ENCODE measurements at regions not wholly inside any gene's neighbourhood (a gene's known extent, or its start where the extent isn't known, plus 50 kb on each side); places are given as distances from the start of the nearest gene placed in this dataset.

DNA sequence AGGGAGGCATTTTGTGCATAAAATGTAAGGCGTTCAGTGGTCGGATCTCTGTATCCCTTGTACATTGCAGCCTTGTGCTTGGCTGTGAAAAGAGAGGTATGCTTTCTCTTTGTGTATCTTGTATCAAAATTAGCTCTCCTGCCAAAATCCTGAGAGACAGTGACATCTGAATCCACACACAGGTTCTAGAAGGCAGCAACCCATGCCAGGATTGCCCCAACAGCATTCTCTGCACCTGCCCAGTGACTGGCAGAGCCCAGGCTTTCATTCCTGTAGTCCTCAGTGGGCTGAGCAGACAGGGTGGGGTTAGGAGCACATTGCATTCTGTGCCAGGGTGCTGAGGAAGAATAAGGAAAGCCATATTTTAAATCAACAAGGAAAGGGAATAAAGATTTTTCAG lies 740.3 kb upstream of the RAB6C start:
- no peaks in the 10 kb centered on the region for H3F3A ChIP-seq (ENCODE audit: low read depth)
- H4K20me1 ChIP-seq (ENCODE audit: low read depth): no peaks in the 10 kb centered on the region
- no peak for TF ChIP-seq EZH2 (IDR thresholded peaks at IDR 0.05)
- no peak for TF ChIP-seq EZH2phosphoT487 (IDR thresholded peaks at IDR 0.05)
- TF ChIP-seq, protein P1, sequence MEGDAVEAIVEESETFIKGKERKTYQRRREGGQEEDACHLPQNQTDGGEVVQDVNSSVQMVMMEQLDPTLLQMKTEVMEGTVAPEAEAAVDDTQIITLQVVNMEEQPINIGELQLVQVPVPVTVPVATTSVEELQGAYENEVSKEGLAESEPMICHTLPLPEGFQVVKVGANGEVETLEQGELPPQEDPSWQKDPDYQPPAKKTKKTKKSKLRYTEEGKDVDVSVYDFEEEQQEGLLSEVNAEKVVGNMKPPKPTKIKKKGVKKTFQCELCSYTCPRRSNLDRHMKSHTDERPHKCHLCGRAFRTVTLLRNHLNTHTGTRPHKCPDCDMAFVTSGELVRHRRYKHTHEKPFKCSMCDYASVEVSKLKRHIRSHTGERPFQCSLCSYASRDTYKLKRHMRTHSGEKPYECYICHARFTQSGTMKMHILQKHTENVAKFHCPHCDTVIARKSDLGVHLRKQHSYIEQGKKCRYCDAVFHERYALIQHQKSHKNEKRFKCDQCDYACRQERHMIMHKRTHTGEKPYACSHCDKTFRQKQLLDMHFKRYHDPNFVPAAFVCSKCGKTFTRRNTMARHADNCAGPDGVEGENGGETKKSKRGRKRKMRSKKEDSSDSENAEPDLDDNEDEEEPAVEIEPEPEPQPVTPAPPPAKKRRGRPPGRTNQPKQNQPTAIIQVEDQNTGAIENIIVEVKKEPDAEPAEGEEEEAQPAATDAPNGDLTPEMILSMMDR (IDR thresholded peaks at IDR 0.05): no peak
- H3K4me1 ChIP-seq: no peaks in the 10 kb centered on the region
- no peak overlapping the region for H3K4me3 ChIP-seq
- Mint-ChIP-seq H3K4me3 (no peak overlapping the region), H3K36me3 (no peaks in the 10 kb centered on the region), H3K27ac (no peak overlapping the region), H3K9me3 (peaks cover 15% of the 10 kb centered on the region), H3K27me3 (ENCODE audit: insufficient read depth, low read depth) (peaks cover 5% of the 10 kb centered on the region), H3K4me1 (peaks cover 8% of the 10 kb centered on the region)
- no peaks in the 10 kb centered on the region for H3K79me2 ChIP-seq (ENCODE audit: low read depth)
- DNase-seq (ENCODE audit: low spot score): no peak
- H3K27me3 ChIP-seq: no peaks in the 10 kb centered on the region
- H3K9me3 ChIP-seq (ENCODE audit: low read depth): no peaks in the 10 kb centered on the region
- H3K4me2 ChIP-seq: no peak overlapping the region
- no peaks in the 10 kb centered on the region for H3K36me3 ChIP-seq
- H2AFZ ChIP-seq (replicated peaks): no peak overlapping the region
- H3K9ac ChIP-seq: no peak overlapping the region
- H3K27ac ChIP-seq: no peak overlapping the region

GRCh38 chr2:129240061-129240460 lies 739.4 kb upstream of the RAB6C start:
- Mint-ChIP-seq H3K27me3 (ENCODE audit: insufficient read depth, low read depth) (peaks cover 5% of the 10 kb centered on the region), H3K27ac (no peak overlapping the region), H3K9me3 (peaks cover 15% of the 10 kb centered on the region), H3K4me3 (no peak overlapping the region), H3K4me1 (peaks cover 8% of the 10 kb centered on the region), H3K36me3 (no peaks in the 10 kb centered on the region)
- H3K4me2 ChIP-seq: no peak overlapping the region
- H3K27ac ChIP-seq: no peak overlapping the region
- no peaks in the 10 kb centered on the region for H3K79me2 ChIP-seq (ENCODE audit: low read depth)
- H3K4me3 ChIP-seq: no peak overlapping the region
- no peaks in the 10 kb centered on the region for H3F3A ChIP-seq (ENCODE audit: low read depth)
- no peaks in the 10 kb centered on the region for H4K20me1 ChIP-seq (ENCODE audit: low read depth)
- no peak overlapping the region for H3K9ac ChIP-seq
- H3K9me3 ChIP-seq (ENCODE audit: low read depth): no peaks in the 10 kb centered on the region
- no peak overlapping the region for H2AFZ ChIP-seq (replicated peaks)
- no peaks in the 10 kb centered on the region for H3K36me3 ChIP-seq
- TF ChIP-seq EZH2phosphoT487 (IDR thresholded peaks at IDR 0.05) (no peak), EZH2 (IDR thresholded peaks at IDR 0.05) (no peak)
- TF ChIP-seq, protein P1 (IDR thresholded peaks at IDR 0.05): no peak
- no peaks in the 10 kb centered on the region for H3K4me1 ChIP-seq
- DNase-seq (ENCODE audit: low spot score): no peak
- H3K27me3 ChIP-seq: no peaks in the 10 kb centered on the region

DNA sequence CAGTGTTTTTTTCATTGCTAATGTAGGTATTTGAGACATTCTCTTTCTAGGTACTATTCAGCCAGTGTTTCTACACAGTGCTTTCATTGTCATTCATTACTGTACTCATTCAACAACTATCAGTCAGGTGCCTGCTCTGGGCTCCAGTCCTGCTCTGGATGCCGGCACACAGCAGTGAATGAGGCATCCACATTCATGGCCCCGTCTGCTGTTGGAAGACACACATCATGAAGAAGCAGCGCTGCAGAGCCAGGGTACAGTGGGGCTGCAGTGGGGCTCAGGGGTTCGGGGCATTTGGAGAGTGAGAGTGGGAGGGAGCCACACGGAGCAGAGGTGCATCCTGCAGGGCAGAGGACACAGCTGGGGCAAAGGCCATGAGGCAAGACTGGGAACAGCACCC lies 737.2 kb upstream of the RAB6C start:
- no peaks in the 10 kb centered on the region for H3K27me3 ChIP-seq
- Mint-ChIP-seq H3K27ac (no peak overlapping the region), H3K4me3 (no peak overlapping the region), H3K4me1 (peaks cover 8% of the 10 kb centered on the region), H3K9me3 (peaks cover 6% of the 10 kb centered on the region), H3K27me3 (ENCODE audit: insufficient read depth, low read depth) (peaks cover 5% of the 10 kb centered on the region), H3K36me3 (no peaks in the 10 kb centered on the region)
- H3K4me2 ChIP-seq: no peak overlapping the region
- no peak for DNase-seq (ENCODE audit: low spot score)
- no peak overlapping the region for H2AFZ ChIP-seq (replicated peaks)
- no peak overlapping the region for H3K9ac ChIP-seq
- H3K9me3 ChIP-seq (ENCODE audit: low read depth): no peaks in the 10 kb centered on the region
- H3K4me3 ChIP-seq: no peak overlapping the region
- H3K79me2 ChIP-seq (ENCODE audit: low read depth): no peaks in the 10 kb centered on the region
- H3K4me1 ChIP-seq: no peaks in the 10 kb centered on the region
- H3K27ac ChIP-seq: no peak overlapping the region
- no peaks in the 10 kb centered on the region for H3F3A ChIP-seq (ENCODE audit: low read depth)
- TF ChIP-seq, protein P1 (IDR thresholded peaks at IDR 0.05): no peak
- TF ChIP-seq EZH2 (IDR thresholded peaks at IDR 0.05): no peak
- TF ChIP-seq EZH2phosphoT487 (IDR thresholded peaks at IDR 0.05): no peak
- H3K36me3 ChIP-seq: no peaks in the 10 kb centered on the region
- no peaks in the 10 kb centered on the region for H4K20me1 ChIP-seq (ENCODE audit: low read depth)

Data from neural progenitor cell (in vitro differentiated cells).